ENCODE measurements at regions not wholly inside any gene's neighbourhood (a gene's known extent, or its start where the extent isn't known, plus 50 kb on each side); places are given as distances from the start of the nearest gene placed in this dataset.

GRCh38 chr1:73722055-73722454 lies 475.9 kb downstream of the LRRIQ3 start:
- no peaks in the 10 kb centered on the region for H4K20me1 ChIP-seq (ENCODE audit: control insufficient read depth, insufficient read depth)
- no peak overlapping the region for H3K4me2 ChIP-seq (ENCODE audit: control insufficient read depth, insufficient read depth)
- ChIA-PET CTCF (interaction anchor here (0.7 kb wide), 1 partner anchor 640 kb away, joined by 3 read pairs; no protein-coding TSS in a partner anchor), SMC1A (ENCODE audit: uncharacterized antibody, unreplicated experiment) (no interaction called here), POLR2A (no interaction called here), RAD21 (ENCODE audit: unreplicated experiment) (no interaction called here)
- H3K36me3 ChIP-seq (ENCODE audit: control insufficient read depth in 2 of 2, insufficient read depth in 2 of 2, low read length in 1 of 2) = no peaks in the 10 kb centered on the region
- H3K27me3 ChIP-seq (replicated peaks in 1 of 2; ENCODE audit: control insufficient read depth in 2 of 2, insufficient read depth in 2 of 2, low read length in 1 of 2) = no peaks in the 10 kb centered on the region
- intact Hi-C loops (cut with micrococcal nuclease; ENCODE audit: unreplicated experiment) (no loop called here), in situ Hi-C loops (cut with MboI) (no loop called here)
- DNase-seq (ENCODE audit: low read depth, low spot score) (no peak), FAIRE-seq (no peak), ATAC-seq (no peak)
- H3K27ac ChIP-seq (ENCODE audit: control insufficient read depth, insufficient read depth) = no peak overlapping the region
- no peaks in the 10 kb centered on the region for H3K79me2 ChIP-seq (ENCODE audit: control insufficient read depth, insufficient read depth, low read length)
- no peaks in the 10 kb centered on the region for H3K4me1 ChIP-seq (ENCODE audit: control insufficient read depth, insufficient read depth, low read length)
- WGBS (ENCODE audit: insufficient coverage, insufficient replicate concordance, low lambda C conversion rate, missing lambda C conversion rate) = 0% methylated on average over 1 of the region's 1 CpG
- no peak for TF ChIP-seq STAT3 (IDR thresholded peaks at IDR 0.05; ENCODE audit: low read depth, low read length)
- no peak for TF ChIP-seq YY1 (IDR thresholded peaks at IDR 0.05; ENCODE audit: low read depth, low read length)
- TF ChIP-seq RELB (IDR thresholded peaks at IDR 0.05; ENCODE audit: low read depth) = no peak
- no peak for TF ChIP-seq ZBTB33 (IDR thresholded peaks at IDR 0.05)
- TF ChIP-seq SKIL (IDR thresholded peaks at IDR 0.05; ENCODE audit: low read depth, poor library complexity, severe bottlenecking) = no peak
- TF ChIP-seq TAF1 (IDR thresholded peaks at IDR 0.05; ENCODE audit: borderline replicate concordance, low read depth, low read length) = no peak
- TF ChIP-seq MEF2A (IDR thresholded peaks at IDR 0.05; ENCODE audit: insufficient read depth, low read depth, low read length) = no peak
- no peak for TF ChIP-seq POLR2AphosphoS2 (IDR thresholded peaks at IDR 0.05; ENCODE audit: low read depth, low read length)
- no peak for TF ChIP-seq NBN (IDR thresholded peaks at IDR 0.05)
- TF ChIP-seq ZNF274 (IDR thresholded peaks at IDR 0.05; ENCODE audit: insufficient read depth, insufficient read length) = no peak
- no peak for TF ChIP-seq NFIC (IDR thresholded peaks at IDR 0.05; ENCODE audit: low read depth, low read length)
- TF ChIP-seq MYC (IDR thresholded peaks at IDR 0.05; ENCODE audit: insufficient read depth, insufficient read length, insufficient replicate concordance, low read length, severe bottlenecking) = no peak
- TF ChIP-seq NR2C2 (IDR thresholded peaks at IDR 0.05; ENCODE audit: borderline replicate concordance, control insufficient read depth, insufficient read length, low read depth) = no peak
- TF ChIP-seq SMAD1 (IDR thresholded peaks at IDR 0.05; ENCODE audit: low read depth, partially characterized antibody) = no peak
- no peak for TF ChIP-seq TBL1XR1 (IDR thresholded peaks at IDR 0.05; ENCODE audit: low read depth, low read length)
- no peak for TF ChIP-seq ZNF384 (IDR thresholded peaks at IDR 0.05; ENCODE audit: borderline replicate concordance, low read depth, low read length)
- no peak for TF ChIP-seq MTA2 (IDR thresholded peaks at IDR 0.05; ENCODE audit: low read depth)
- TF ChIP-seq RFX5 (IDR thresholded peaks at IDR 0.05; ENCODE audit: low read depth, low read length) = no peak
- H3K4me3 ChIP-seq = no peak overlapping the region
- BruUV-seq (replicated peaks) = no TSS peak
- H3K9ac ChIP-seq (ENCODE audit: control insufficient read depth, insufficient read depth, low read length) = no peak overlapping the region
- H2AFZ ChIP-seq (ENCODE audit: control insufficient read depth, low read depth, low read length) = no peak overlapping the region
- H3K9me3 ChIP-seq (replicated peaks; ENCODE audit: control insufficient read depth, insufficient read depth, low read length) = no peaks in the 10 kb centered on the region
